ENCODE measurements at regions not wholly inside any gene's neighbourhood (a gene's known extent, or its start where the extent isn't known, plus 50 kb on each side); places are given as distances from the start of the nearest gene placed in this dataset.

GRCh38 chr14:97113339-97113738 is 316.2 kb downstream of the VRK1 start:
- Histone ChIP-seq H3K36me3 (ENCODE audit: control insufficient read depth, insufficient read depth, low read length) (no peaks in the 10 kb centered on the region), H3K4me1 (no peaks in the 10 kb centered on the region), H3K4me3 (ENCODE audit: low read depth, low read length) (no peak overlapping the region), H3K27me3 (replicated peaks; ENCODE audit: control insufficient read depth, insufficient read depth, low read length) (no peaks in the 10 kb centered on the region), H3K9me3 (no peaks in the 10 kb centered on the region)
- no peak for TF ChIP-seq CTCF (IDR thresholded peaks at IDR 0.05; ENCODE audit: insufficient read depth in 1 of 2, low read depth in 1 of 2, low read length in 1 of 2, severe bottlenecking in 1 of 2, unreplicated experiment in 1 of 2)
- Mint-ChIP-seq H3K27me3 (ENCODE audit: insufficient read depth, unreplicated experiment) (peaks cover 15% of the 10 kb centered on the region), H3K27ac (ENCODE audit: unreplicated experiment) (no peak overlapping the region), H3K36me3 (ENCODE audit: insufficient read depth, unreplicated experiment) (no peaks in the 10 kb centered on the region), H3K4me3 (ENCODE audit: unreplicated experiment) (no peak overlapping the region), H3K9me3 (ENCODE audit: unreplicated experiment) (no peaks in the 10 kb centered on the region), H3K4me1 (ENCODE audit: low read depth, unreplicated experiment) (no peaks in the 10 kb centered on the region)
- CTCF ChIA-PET, result no interaction called here
- no peak for DNase-seq
- no TSS peak for BruUV-seq (replicated peaks)
- intact Hi-C loops (cut with micrococcal nuclease; ENCODE audit: unreplicated experiment), result no loop called here
- POLR2A ChIA-PET, result no interaction called here

DNA sequence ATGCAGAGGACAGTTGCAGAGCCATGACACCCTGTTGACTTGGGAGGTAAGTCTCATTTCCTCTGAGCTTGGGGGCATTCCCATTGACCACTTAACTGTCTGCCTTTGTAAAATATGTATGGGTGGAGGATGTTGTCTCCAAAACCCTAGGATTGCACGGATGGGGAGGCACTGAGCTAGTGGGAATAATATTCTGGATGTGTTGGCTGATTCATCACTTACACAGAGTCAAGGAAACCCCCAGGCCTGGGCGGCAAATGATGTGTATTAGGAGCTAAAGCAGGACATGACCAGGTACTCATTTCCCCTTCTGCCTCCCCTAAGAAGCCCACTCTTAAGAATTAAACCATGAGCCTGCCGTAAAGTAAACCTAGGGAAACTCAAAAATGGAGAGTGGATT is 319.4 kb downstream of the VRK1 start:
- no peak for TF ChIP-seq CTCF (IDR thresholded peaks at IDR 0.05; ENCODE audit: insufficient read depth in 1 of 2, low read depth in 1 of 2, low read length in 1 of 2, severe bottlenecking in 1 of 2, unreplicated experiment in 1 of 2)
- Histone ChIP-seq H3K9me3 (no peaks in the 10 kb centered on the region), H3K36me3 (ENCODE audit: control insufficient read depth, insufficient read depth, low read length) (no peaks in the 10 kb centered on the region), H3K4me3 (ENCODE audit: low read depth, low read length) (no peak overlapping the region), H3K4me1 (no peaks in the 10 kb centered on the region), H3K27me3 (replicated peaks; ENCODE audit: control insufficient read depth, insufficient read depth, low read length) (no peaks in the 10 kb centered on the region)
- ChIA-PET POLR2A (no interaction called here), CTCF (no interaction called here)
- H3K4me1 Mint-ChIP-seq (ENCODE audit: low read depth, unreplicated experiment), result no peaks in the 10 kb centered on the region
- peaks cover 9% of the 10 kb centered on the region for H3K27me3 Mint-ChIP-seq (ENCODE audit: insufficient read depth, unreplicated experiment)
- no peak overlapping the region for H3K4me3 Mint-ChIP-seq (ENCODE audit: unreplicated experiment)
- no peaks in the 10 kb centered on the region for H3K36me3 Mint-ChIP-seq (ENCODE audit: insufficient read depth, unreplicated experiment)
- no peak for DNase-seq
- H3K27ac Mint-ChIP-seq (ENCODE audit: unreplicated experiment), result no peak overlapping the region
- no peaks in the 10 kb centered on the region for H3K9me3 Mint-ChIP-seq (ENCODE audit: unreplicated experiment)
- BruUV-seq (replicated peaks), result no TSS peak
- intact Hi-C loops (cut with micrococcal nuclease; ENCODE audit: unreplicated experiment), result no loop called here

GRCh38 chr14:97117693-97118092 is 320.5 kb downstream of the VRK1 start:
- Mint-ChIP-seq H3K27me3 (ENCODE audit: insufficient read depth, unreplicated experiment) (peaks cover 14% of the 10 kb centered on the region), H3K4me3 (ENCODE audit: unreplicated experiment) (no peak overlapping the region), H3K9me3 (ENCODE audit: unreplicated experiment) (no peaks in the 10 kb centered on the region), H3K4me1 (ENCODE audit: low read depth, unreplicated experiment) (no peaks in the 10 kb centered on the region), H3K36me3 (ENCODE audit: insufficient read depth, unreplicated experiment) (no peaks in the 10 kb centered on the region), H3K27ac (ENCODE audit: unreplicated experiment) (no peak overlapping the region)
- H3K4me1 ChIP-seq, result no peaks in the 10 kb centered on the region
- no peaks in the 10 kb centered on the region for H3K9me3 ChIP-seq
- H3K27me3 ChIP-seq (replicated peaks; ENCODE audit: control insufficient read depth, insufficient read depth, low read length), result no peaks in the 10 kb centered on the region
- no peak for TF ChIP-seq CTCF (IDR thresholded peaks at IDR 0.05; ENCODE audit: insufficient read depth in 1 of 2, low read depth in 1 of 2, low read length in 1 of 2, severe bottlenecking in 1 of 2, unreplicated experiment in 1 of 2)
- ChIA-PET POLR2A (no interaction called here), CTCF (no interaction called here)
- intact Hi-C loops (cut with micrococcal nuclease; ENCODE audit: unreplicated experiment), result no loop called here
- BruUV-seq (replicated peaks), result no TSS peak
- no peak overlapping the region for H3K4me3 ChIP-seq (ENCODE audit: low read depth, low read length)
- DNase-seq, result no peak
- H3K36me3 ChIP-seq (ENCODE audit: control insufficient read depth, insufficient read depth, low read length), result no peaks in the 10 kb centered on the region

All from Caco-2 (cell line).